KMS-11 (cell line): ENCODE measurements at regions not wholly inside any gene's neighbourhood (a gene's known extent, or its start where the extent isn't known, plus 50 kb on each side); places are given as distances from the start of the nearest gene placed in this dataset.

Experiments used
- H2AFZ ChIP-seq: fragments of 200-600 bp; sonication (generic); 2 replicates; pipeline ENCODE4 v1.6.1; 2016; ENCODE audit warnings: antibody characterized with exemption, mixed run types, low read depth
- H3K27ac ChIP-seq: fragments of 200-600 bp; sonication (generic); 2 replicates; pipeline ENCODE4 v1.6.1; 2016; ENCODE audit warnings: mild to moderate bottlenecking, mixed run types
- H3K27me3 ChIP-seq: fragments of 200-600 bp; sonication (generic); 2 replicates; pipeline ENCODE4 v1.6.1; 2017; ENCODE audit warnings: mild to moderate bottlenecking, low read depth, mixed run types, moderate library complexity; ENCODE audit not compliant: insufficient read depth
- H3K36me3 ChIP-seq: fragments of 200-600 bp; sonication (generic); 2 replicates; pipeline ENCODE4 v1.6.1; 2017; ENCODE audit warnings: mild to moderate bottlenecking, mixed run types; ENCODE audit not compliant: insufficient read depth
- H3K4me1 ChIP-seq: fragments of 200-600 bp; sonication (generic); 2 replicates; pipeline ENCODE4 v1.6.1; 2016; ENCODE audit warnings: mild to moderate bottlenecking, low read depth, mixed run types; ENCODE audit not compliant: poor library complexity, severe bottlenecking
- H3K4me2 ChIP-seq: fragments of 200-600 bp; sonication (generic); 2 replicates; pipeline ENCODE4 v1.7.0; 2016; ENCODE audit warnings: mild to moderate bottlenecking, mixed run types
- H3K4me3 ChIP-seq: fragments of 200-600 bp; sonication (generic); IDR thresholded peaks from 2 replicates; pipeline ENCODE4 v1.6.1; 2017; ENCODE audit warnings: low read depth, low read length, mixed read lengths; ENCODE audit not compliant: insufficient read depth
- H3K79me2 ChIP-seq: fragments of 200-600 bp; sonication (generic); 2 replicates; pipeline ENCODE4 v1.6.1; 2016; ENCODE audit warnings: low read depth, mixed run types; ENCODE audit not compliant: insufficient read depth
- H3K9ac ChIP-seq: fragments of 200-600 bp; sonication (generic); 2 replicates; pipeline ENCODE4 v1.6.1; 2016; ENCODE audit warnings: mild to moderate bottlenecking, mixed run types
- H4K20me1 ChIP-seq: fragments of 200-600 bp; sonication (generic); 2 replicates; pipeline ENCODE4 v1.6.1; 2016; ENCODE audit warnings: mild to moderate bottlenecking, mixed run types; ENCODE audit not compliant: insufficient read depth
- CTCF ChIP-seq: fragments of 200-600 bp; sonication (generic); conservative IDR thresholded peaks from 2 replicates; pipeline ENCODE4 v1.6.1; 2017; ENCODE audit warnings: low read depth, mild to moderate bottlenecking, antibody characterized with exemption, low read length, moderate library complexity, mixed read lengths

- Histone ChIP-seq H3K4me1 (no peaks in the 10 kb centered on the region), H3K4me3 (no peak overlapping the region), H4K20me1 (no peaks in the 10 kb centered on the region), H3K36me3 (no peaks in the 10 kb centered on the region), H3K9ac (no peak overlapping the region), H3K27me3 (no peaks in the 10 kb centered on the region), H3K79me2 (no peaks in the 10 kb centered on the region), H3K4me2 (no peak overlapping the region), H3K27ac (no peak overlapping the region), H2AFZ (no peak overlapping the region)
- TF ChIP-seq CTCF = no peak
Observed at GRCh38 chr3:189490337-189490736, 140.9 kb upstream of the TP63 start.

- no peak overlapping the region for H2AFZ ChIP-seq
- H3K9ac ChIP-seq = no peak overlapping the region
- H3K4me3 ChIP-seq = no peak overlapping the region
- no peaks in the 10 kb centered on the region for H3K27me3 ChIP-seq
- no peak overlapping the region for H3K27ac ChIP-seq
- H4K20me1 ChIP-seq = no peaks in the 10 kb centered on the region
- H3K4me2 ChIP-seq = no peak overlapping the region
- no peaks in the 10 kb centered on the region for H3K79me2 ChIP-seq
- TF ChIP-seq CTCF = no peak
- no peaks in the 10 kb centered on the region for H3K36me3 ChIP-seq
- H3K4me1 ChIP-seq = no peaks in the 10 kb centered on the region
Observed at GRCh38 chr3:189490749-189491148, 140.4 kb upstream of the TP63 start.

DNA sequence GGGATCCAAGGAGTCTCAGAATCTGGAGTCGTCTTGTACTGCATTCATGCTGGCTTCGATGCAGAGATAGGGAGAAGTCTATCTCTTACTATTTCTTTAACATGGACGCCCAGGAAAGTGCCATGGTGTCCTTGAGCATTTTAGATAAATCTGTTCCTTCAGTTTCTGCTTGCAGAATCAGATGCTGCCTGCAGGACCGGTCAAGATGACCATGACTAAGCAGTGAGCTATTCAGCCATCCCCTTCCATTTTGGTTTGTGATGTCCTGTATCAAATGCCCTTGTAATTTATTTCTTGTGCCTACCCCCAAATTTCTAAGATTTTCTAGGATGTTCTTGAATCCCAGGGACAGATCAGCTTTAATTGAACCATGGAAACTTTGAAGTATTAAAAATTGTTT lies 139.4 kb upstream of the TP63 start:
- no peak overlapping the region for H3K27ac ChIP-seq
- H3K4me2 ChIP-seq = no peak overlapping the region

DNA sequence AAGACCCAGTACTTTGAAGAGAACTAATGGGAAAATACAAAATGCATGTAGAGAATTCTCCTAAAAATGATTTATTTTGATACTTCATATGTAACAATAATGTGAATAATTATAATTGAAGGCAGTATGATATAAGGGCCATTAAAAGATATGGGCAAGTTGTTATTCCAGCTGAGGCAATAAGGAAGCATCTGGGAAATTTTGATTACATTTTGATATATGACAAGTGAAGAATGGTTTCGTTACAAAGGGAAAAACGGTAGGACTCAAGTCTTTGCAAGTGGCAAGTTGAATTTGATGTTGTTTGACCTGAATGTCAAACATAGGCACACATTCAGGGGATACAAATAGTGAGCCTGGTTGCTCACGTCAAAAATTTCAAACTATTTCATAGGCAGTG lies 137.9 kb upstream of the TP63 start:
- H3K9ac ChIP-seq = no peak overlapping the region
- no peaks in the 10 kb centered on the region for H3K36me3 ChIP-seq
- no peak for TF ChIP-seq CTCF
- H4K20me1 ChIP-seq = no peaks in the 10 kb centered on the region
- H2AFZ ChIP-seq = no peak overlapping the region
- H3K4me2 ChIP-seq = no peak overlapping the region
- no peaks in the 10 kb centered on the region for H3K27me3 ChIP-seq
- H3K27ac ChIP-seq = no peak overlapping the region
- H3K4me1 ChIP-seq = no peaks in the 10 kb centered on the region
- H3K79me2 ChIP-seq = no peaks in the 10 kb centered on the region
- no peak overlapping the region for H3K4me3 ChIP-seq

More for the DNA sequence above, 139.4 kb upstream of the TP63 start:
- Histone ChIP-seq H3K9ac (no peak overlapping the region), H3K27me3 (no peaks in the 10 kb centered on the region), H2AFZ (no peak overlapping the region), H3K36me3 (no peaks in the 10 kb centered on the region), H3K4me1 (no peaks in the 10 kb centered on the region), H3K79me2 (no peaks in the 10 kb centered on the region), H4K20me1 (no peaks in the 10 kb centered on the region), H3K4me3 (no peak overlapping the region)
- TF ChIP-seq CTCF = no peak

DNA sequence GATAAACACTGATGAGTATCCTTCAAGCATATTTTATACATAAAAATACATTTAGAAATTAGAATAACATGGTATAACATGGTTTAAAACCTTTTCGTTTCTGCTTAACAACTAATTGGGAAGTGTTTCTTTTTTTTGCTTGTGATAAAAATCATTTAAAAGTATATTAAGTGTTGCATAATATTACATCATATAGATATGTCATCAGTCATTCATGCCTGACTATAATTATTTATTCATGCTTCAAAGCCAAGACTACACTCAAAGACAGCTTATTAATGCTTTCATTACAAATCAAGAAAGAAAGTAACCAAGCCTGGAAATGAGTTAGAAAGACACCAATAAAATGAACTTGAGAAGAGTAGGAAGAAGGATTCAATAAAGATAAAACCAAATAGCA lies 136.6 kb upstream of the TP63 start:
- TF ChIP-seq CTCF = no peak
- no peak overlapping the region for H3K27ac ChIP-seq
- H3K36me3 ChIP-seq = no peaks in the 10 kb centered on the region
- no peak overlapping the region for H3K4me3 ChIP-seq
- no peaks in the 10 kb centered on the region for H3K79me2 ChIP-seq
- no peaks in the 10 kb centered on the region for H3K27me3 ChIP-seq
- H3K9ac ChIP-seq = no peak overlapping the region
- H3K4me2 ChIP-seq = no peak overlapping the region
- no peak overlapping the region for H2AFZ ChIP-seq
- H4K20me1 ChIP-seq = no peaks in the 10 kb centered on the region
- no peaks in the 10 kb centered on the region for H3K4me1 ChIP-seq
